NCI-H2196 treated with DMSO at 0.1 percent for 48 hours (cell line): ENCODE measurements at regions not wholly inside any gene's neighbourhood (a gene's known extent, or its start where the extent isn't known, plus 50 kb on each side); places are given as distances from the start of the nearest gene placed in this dataset.
A peak's percentile ranks its signal among the peaks of the same experiment; 100 is the strongest.

Experiments
- DNase-seq: peaks from one replicate; lab custom pipeline; 2025; ENCODE audit not compliant: unreplicated experiment; lab: John Stamatoyannopoulos, UW

GRCh38 chr18:77566604-77567003 lies 317.0 kb downstream of the GALR1 start:
- no peak for DNase-seq

GRCh38 chr18:77567205-77567604 lies 317.6 kb downstream of the GALR1 start:
- no peak for DNase-seq

GRCh38 chr18:77571743-77572142 lies 322.1 kb downstream of the GALR1 start:
- no peak for DNase-seq

- DNase-seq = no peak
Measured at GRCh38 chr18:77572537-77572936, 322.9 kb downstream of the GALR1 start.

- no peak for DNase-seq
Measured at GRCh38 chr18:77573571-77573970, 323.9 kb downstream of the GALR1 start.

- DNase-seq = no peak
Measured at GRCh38 chr18:77590943-77591515, 341.4 kb downstream of the GALR1 start.

GRCh38 chr18:77597726-77598125 lies 348.1 kb downstream of the GALR1 start:
- DNase-seq = no peak

GRCh38 chr18:77600674-77601073 lies 351.0 kb downstream of the GALR1 start:
- no peak for DNase-seq

GRCh38 chr18:77601567-77601966 lies 351.9 kb downstream of the GALR1 start:
- DNase-seq = no peak

GRCh38 chr18:77607087-77607486 lies 357.4 kb downstream of the GALR1 start:
- no peak for DNase-seq

GRCh38 chr18:77608807-77609206 lies 359.2 kb downstream of the GALR1 start:
- no peak for DNase-seq

GRCh38 chr18:77617694-77618093 lies 368.0 kb downstream of the GALR1 start:
- no peak for DNase-seq

- no peak for DNase-seq
Measured at GRCh38 chr18:77619525-77619924, 369.9 kb downstream of the GALR1 start.

GRCh38 chr18:77622009-77622692 lies 372.5 kb downstream of the GALR1 start:
- DNase-seq = no peak

- DNase-seq = no peak
Measured at GRCh38 chr18:77632758-77633157, 383.1 kb downstream of the GALR1 start.

GRCh38 chr18:77634494-77634893 lies 384.8 kb downstream of the GALR1 start:
- DNase-seq = no peak

- DNase-seq = no peak
Measured at GRCh38 chr18:77635451-77635850, 385.8 kb downstream of the GALR1 start.

GRCh38 chr18:77635858-77636257 lies 386.2 kb downstream of the GALR1 start:
- DNase-seq = no peak

- DNase-seq = no peak
Measured at GRCh38 chr18:77645170-77645872, 395.7 kb downstream of the GALR1 start.

GRCh38 chr18:77647472-77647871 lies 397.8 kb downstream of the GALR1 start:
- DNase-seq = no peak

GRCh38 chr18:77648411-77648810 lies 398.8 kb downstream of the GALR1 start:
- no peak for DNase-seq

GRCh38 chr18:77650799-77651385 lies 401.2 kb downstream of the GALR1 start:
- peak; percentile 52 for DNase-seq
